HG02642 (cell line): ENCODE measurements at regions not wholly inside any gene's neighbourhood (a gene's known extent, or its start where the extent isn't known, plus 50 kb on each side); places are given as distances from the start of the nearest gene placed in this dataset.

ENCODE experiments used
- ATAC-seq: cut with Tn5 transposase; IDR thresholded peaks from one replicate; pipeline ENCODE4 v1.9.1; 2021; ENCODE audit warnings: mild to moderate bottlenecking; ENCODE audit not compliant: unreplicated experiment, poor library complexity

GRCh38 chr9:14560194-14560593 lies 133.0 kb downstream of the ZDHHC21 start:
- ATAC-seq: no peak

DNA sequence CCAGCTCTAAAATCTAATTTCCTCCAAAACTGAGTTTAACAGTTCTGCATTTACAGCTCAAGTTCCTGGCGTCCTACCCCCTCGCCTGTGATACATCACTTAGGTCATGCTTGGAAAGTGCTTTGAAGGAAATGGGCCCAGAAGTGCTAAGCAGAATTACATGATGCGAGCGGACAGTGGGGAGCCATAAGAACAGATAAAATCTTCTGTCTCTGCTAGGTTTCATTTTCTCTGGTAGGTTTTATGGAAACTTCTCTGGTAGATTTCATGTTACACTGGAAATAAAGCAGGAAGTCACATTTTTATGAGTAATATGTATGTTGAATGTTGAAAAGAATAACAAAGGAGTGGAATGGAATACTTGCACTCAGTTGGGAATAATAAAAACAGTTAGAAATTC lies 138.3 kb downstream of the ZDHHC21 start:
- no peak for ATAC-seq

DNA sequence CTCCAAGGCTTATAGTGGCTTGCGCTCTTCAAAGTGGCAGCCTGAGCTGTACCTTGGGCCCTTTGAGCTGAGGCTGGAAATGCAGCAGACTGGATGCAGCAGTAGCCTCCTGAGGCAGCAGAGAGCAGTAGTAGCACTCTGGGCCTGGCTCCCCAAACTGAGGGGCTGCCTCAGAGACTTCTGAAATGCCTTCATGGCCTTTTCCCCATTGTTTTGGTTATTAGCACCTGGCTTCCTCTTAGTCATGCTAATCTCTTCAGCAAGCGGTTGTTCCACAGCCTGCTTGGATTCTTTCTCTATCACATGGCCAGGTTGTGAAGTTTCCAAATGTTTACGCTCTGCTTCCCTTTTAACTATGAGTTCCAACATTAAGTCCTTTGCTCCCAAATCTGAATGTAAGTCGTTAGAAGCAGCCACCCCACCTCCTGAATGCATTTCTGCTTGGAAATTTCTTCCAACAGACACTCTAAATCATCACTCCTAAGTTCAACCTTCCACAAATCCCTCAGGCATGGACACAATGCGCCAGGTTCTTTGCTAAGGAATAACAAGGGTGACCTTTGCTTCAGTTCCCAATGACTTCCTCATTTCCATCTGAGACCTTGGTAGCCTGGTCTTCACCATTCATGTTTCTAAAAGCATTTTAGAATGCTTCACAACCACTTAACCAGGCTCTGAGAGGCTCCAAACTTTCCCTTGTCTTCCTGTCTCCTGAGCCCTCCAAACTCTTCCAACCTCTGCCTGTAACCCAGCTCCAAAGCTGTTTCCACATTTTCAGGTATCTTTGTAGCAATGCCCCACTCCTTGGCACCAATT lies 145.8 kb downstream of the ZDHHC21 start:
- no peak for ATAC-seq

GRCh38 chr9:14546693-14547092 lies 146.5 kb downstream of the ZDHHC21 start:
- ATAC-seq: no peak

- ATAC-seq: no peak
These were observed 151.2 kb downstream of the ZDHHC21 start for GRCh38 chr9:14542071-14542470.

DNA sequence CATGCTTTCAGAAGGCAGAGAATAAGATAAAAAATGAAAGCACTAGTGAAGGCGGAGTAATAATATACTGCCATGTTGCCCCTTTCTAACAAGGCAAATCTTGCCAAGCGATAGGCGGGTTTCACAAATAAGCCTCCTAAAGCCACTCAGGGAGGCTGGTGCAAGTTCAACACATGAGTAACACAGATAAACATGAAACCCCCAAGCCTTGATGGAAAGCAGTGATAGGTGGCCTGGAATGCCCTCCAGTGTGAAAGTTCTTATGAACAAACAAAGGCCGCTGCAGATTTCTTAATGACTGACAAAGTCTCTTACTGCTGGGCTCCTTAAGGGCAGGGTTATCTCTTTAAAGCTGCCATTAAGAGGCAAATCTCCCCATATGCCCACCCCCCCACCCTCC lies 154.7 kb downstream of the ZDHHC21 start:
- no peak for ATAC-seq

DNA sequence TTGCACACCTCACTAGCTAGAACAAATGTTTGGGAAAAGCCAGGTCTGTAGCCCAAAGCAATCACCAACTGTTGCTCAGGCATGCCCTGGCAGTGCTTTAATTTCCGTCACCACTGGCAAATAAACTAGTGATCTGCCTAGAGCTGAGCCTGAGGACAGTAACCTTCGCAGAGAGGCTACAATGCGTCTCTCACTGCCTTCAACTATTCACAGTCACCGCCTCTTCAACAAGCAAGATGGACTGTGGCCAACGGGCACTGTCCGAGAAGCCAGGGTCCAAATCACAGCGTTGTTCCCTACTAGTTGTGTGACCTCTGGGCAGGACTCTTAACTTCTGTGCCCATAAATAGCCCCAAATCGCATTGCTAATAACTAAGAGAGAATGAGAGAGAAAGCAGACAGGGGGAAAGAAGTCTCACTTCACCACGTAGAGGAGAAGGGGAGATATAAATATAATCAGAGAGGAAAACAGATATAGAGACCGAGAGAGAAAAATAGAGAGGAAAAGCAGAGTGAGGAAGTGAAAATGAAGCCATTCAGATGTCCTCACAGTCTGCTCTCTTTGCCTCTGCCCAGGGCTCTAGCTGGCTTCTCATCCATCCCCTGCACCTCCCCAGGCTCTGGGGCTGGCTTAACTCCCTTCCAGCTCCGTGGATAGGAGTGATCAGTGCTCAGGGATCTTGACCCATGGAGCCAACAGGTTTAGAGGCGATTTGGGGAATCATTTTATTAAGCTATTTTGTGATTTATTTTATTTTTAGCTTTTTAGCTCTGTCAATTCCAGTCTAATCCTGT lies 157.9 kb downstream of the ZDHHC21 start:
- no peak for ATAC-seq

DNA sequence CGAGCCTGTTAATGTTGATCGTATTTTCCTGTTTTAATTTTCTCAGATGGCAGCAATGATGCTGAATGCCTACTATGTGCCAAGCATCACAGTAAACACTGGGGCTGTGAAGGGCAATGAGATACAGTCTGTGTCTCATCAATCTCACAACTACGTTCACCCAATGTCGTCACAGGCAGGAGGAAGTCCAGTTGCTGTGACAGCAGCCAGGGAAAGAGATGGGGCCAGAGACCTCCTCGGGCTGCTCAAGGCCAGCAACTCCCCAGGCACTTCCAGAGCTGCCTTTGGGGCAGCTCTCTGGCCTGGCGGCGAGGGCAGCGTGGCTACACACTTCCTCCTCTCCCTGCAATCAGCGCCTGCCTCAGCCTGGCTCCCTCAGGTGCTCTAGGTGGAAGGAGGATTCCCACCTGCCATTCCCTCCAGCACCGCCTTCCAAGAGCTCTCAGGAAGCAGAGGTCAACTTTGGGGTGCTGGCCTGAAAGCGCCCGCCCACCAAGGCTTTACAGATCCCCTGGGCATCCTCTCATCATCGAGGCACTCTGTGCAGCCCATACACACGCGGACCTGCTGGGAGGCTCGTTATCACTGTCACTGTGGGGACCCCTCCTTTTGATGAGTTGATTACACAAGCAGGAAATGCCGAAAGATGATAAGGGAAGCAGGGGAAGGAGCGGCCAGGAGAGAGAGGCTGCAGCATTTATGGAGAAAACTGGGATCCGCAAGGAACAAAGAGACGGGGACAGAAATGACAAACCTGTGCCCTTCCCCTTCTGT lies 159.2 kb downstream of the ZDHHC21 start:
- no peak for ATAC-seq

DNA sequence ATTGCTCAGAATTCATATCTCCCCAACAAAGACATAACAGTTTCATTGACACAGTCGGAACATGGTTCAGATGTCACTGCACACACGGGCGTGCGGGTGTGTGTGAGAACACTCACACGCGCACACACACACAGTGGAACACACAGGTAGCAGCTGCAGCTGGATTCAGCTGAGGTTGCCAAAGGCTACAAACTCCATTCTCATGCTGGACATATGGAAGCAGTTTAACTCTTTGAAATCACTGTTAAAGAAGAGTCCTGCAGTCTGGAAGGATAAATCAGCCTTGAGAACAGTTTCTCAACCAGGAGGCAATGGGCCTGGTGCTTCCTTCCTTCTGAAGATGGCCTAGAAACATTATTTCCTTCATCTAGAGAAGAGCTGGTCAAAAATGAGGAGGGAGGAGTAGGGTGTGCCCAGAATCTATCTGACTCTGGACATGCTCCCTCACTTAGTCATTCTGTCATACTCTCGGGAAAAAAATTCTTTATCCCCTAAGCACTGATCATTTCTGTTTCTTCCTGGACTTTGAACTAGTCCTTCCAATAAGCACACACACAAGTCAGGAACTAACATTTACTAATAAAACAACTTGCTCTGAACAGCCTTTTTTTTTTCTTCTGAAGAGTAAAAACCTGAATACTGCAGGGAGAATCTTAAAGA lies 160.6 kb downstream of the ZDHHC21 start:
- ATAC-seq: no peak

- ATAC-seq: no peak
These were observed 161.6 kb downstream of the ZDHHC21 start for GRCh38 chr9:14531341-14532269.

GRCh38 chr9:14530841-14531240 lies 162.4 kb downstream of the ZDHHC21 start:
- ATAC-seq: no peak

GRCh38 chr9:14530366-14530765 lies 162.9 kb downstream of the ZDHHC21 start:
- ATAC-seq: no peak

- ATAC-seq: no peak
These were observed 163.6 kb downstream of the ZDHHC21 start for GRCh38 chr9:14529629-14530028.

DNA sequence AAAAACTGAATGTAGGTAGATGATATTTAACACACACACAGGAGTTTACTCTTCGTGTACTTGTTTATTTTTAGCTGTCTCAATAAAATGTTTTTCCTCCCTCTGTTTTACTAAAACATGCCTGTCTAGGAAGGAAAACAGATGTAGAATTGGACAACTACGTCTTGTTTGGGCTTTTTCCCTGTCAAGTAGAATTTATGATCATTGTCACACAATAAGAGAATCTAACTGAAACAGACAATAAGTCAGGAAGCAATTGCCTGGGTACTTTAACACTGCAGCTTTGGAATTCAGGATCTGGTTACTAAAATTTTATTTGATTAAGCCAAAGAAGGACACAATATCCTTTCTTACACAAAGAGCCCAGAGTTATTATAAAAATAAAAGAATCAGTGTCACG lies 164.2 kb downstream of the ZDHHC21 start:
- no peak for ATAC-seq

DNA sequence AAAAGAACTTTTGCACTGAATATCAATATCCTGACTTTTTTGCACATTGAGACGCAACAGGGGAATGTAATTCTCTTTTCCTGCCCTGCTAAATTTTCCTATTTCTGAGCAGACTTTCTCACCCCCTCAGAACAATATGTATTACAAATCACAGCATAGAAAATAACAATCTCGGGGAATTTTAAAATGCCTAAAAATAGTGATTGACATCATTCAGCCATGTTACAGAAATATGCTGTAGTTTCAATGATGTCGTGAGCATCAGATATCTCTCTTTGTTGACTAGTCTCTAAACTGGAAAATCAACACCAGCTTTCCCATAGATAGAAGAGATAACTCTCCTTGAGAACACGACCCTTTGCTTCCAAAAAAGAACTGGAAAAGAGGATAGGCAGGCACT lies 166.7 kb downstream of the ZDHHC21 start:
- ATAC-seq: no peak

DNA sequence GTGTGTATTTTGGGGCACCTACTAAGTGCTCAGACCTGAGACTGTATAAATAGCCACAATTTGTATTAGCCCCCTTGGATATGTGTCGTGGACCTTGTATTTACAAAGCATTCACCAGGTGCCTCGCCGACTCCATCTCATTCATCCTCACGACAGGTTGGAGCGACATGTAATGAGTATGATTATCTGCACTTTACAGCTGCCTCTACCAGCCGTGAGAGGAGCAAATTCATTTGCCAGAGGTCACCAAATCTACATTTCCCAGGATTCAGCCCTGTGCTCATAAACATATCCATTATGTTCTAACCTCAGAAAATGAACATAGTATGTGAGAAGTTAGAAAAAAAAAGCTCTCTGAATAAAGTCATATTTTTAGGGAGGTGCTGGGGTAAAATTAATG lies 167.4 kb downstream of the ZDHHC21 start:
- ATAC-seq: no peak

DNA sequence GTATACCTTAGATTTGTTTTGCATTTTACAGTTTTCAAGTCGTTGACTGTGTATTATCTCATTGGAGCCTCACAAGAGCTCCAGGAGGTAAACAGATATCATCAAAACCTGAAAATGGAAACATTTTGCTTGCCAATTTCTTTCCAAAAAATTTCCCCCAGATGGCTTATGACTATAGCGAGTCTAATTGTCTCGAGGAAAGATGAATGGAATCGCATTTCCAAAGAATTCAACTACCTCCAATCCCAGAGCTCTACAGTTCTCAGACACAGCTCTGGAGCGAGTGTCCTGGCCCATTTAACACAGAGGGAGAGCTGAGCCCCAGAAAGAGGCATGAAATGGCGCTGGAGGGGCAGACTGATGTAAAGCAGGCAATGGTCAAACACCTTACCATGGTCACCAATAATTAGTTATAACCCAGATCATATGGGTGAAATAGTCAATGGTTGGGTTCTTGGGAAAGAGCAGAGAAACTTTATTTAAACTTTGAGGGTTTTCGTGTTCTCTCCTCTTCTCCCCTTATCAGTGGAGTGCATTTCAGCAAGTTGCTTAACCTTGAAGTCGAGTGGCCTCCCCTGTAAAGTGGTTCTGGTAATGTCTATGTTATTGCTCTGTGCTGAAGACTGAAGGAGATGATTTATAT lies 168.2 kb downstream of the ZDHHC21 start:
- ATAC-seq: no peak

GRCh38 chr9:14523545-14523944 lies 169.7 kb downstream of the ZDHHC21 start:
- ATAC-seq: no peak
